CD14-positive monocyte (primary cell): ENCODE measurements at regions not wholly inside any gene's neighbourhood (a gene's known extent, or its start where the extent isn't known, plus 50 kb on each side); places are given as distances from the start of the nearest gene placed in this dataset.
A peak's percentile ranks its signal among the peaks of the same experiment; 100 is the strongest.

ENCODE experiments used
- DNase-seq, 3 donors: peaks; one replicate each; pipeline ENCODE4 v3.0.0-alpha.2; 2011 to 2022
- H2AFZ ChIP-seq: 2 replicates; pipeline ENCODE4 v1.6.0; 2012; ENCODE audit warnings: mild to moderate bottlenecking, low read depth, low read length, inconsistent platforms; ENCODE audit not compliant: insufficient read depth, poor library complexity, severe bottlenecking
- H3K27ac ChIP-seq, 2 donors: 1 replicate in 1 of 2; 2 replicates in 1 of 2; pipeline ENCODE4 v1.5.1; 2012 to 2013; ENCODE audit warnings: low read length in 2 of 2, control low read depth in 1 of 2, inconsistent platforms in 1 of 2, low read depth in 1 of 2, mild to moderate bottlenecking in 1 of 2
- H3K27me3 ChIP-seq, 2 donors: one replicate each; pipeline versions ENCODE4 v1.6.0 to v1.6.1; 2011 to 2013; ENCODE audit warnings: low read length in 2 of 2; ENCODE audit not compliant: control insufficient read depth in 2 of 2, insufficient read depth in 2 of 2
- H3K36me3 ChIP-seq, 2 donors: replicated peaks in 1 of 2; 1 replicate in 1 of 2; 2 replicates in 1 of 2; pipeline versions ENCODE4 v1.5.1 to v1.6.1; 2012 to 2013; ENCODE audit warnings: low read length in 2 of 2, control low read depth in 1 of 2, inconsistent platforms in 1 of 2, mild to moderate bottlenecking in 1 of 2; ENCODE audit not compliant: insufficient read depth in 2 of 2, control insufficient read depth in 1 of 2
- H3K4me1 ChIP-seq, 2 donors: 1 replicate in 1 of 2; 2 replicates in 1 of 2; pipeline versions ENCODE4 v1.5.1 to v1.6.1; 2012 to 2013; ENCODE audit warnings: low read length in 2 of 2, control low read depth in 1 of 2, inconsistent platforms in 1 of 2, mild to moderate bottlenecking in 1 of 2, moderate library complexity in 1 of 2; ENCODE audit not compliant: insufficient read depth in 2 of 2, control insufficient read depth in 1 of 2
- H3K4me2 ChIP-seq: replicated peaks from 2 replicates; pipeline ENCODE3; 2012; ENCODE audit warnings: low read length, moderate library complexity, mild to moderate bottlenecking; ENCODE audit not compliant: poor library complexity, severe bottlenecking; ENCODE audit errors: extremely low read depth
- H3K4me3 ChIP-seq, 3 experiments: fragments of 200-600 bp in 1 of 3; sonication (generic) in 1 of 3; replicated peaks in 1 of 3; 1 replicate in 2 of 3; 2 replicates in 1 of 3; pipeline ENCODE4 v1.5.1; 2011 to 2013; ENCODE audit warnings: low read length in 3 of 3, mild to moderate bottlenecking in 3 of 3, control low read depth in 2 of 3, low read depth in 2 of 3, inconsistent platforms in 1 of 3, moderate library complexity in 1 of 3
- H3K79me2 ChIP-seq: 2 replicates; pipeline ENCODE4 v1.6.0; 2012; ENCODE audit warnings: mild to moderate bottlenecking, control low read depth, inconsistent platforms, low read length, moderate library complexity; ENCODE audit not compliant: insufficient read depth
- H3K9ac ChIP-seq: 2 replicates; pipeline ENCODE4 v1.6.0; 2017; ENCODE audit warnings: low read length, mild to moderate bottlenecking; ENCODE audit not compliant: insufficient read depth, poor library complexity, severe bottlenecking
- H3K9me3 ChIP-seq, 2 donors: replicated peaks in 1 of 2; 1 replicate in 1 of 2; 2 replicates in 1 of 2; pipeline versions ENCODE4 v1.5.1 to v1.6.1; 2012 to 2013; ENCODE audit warnings: low read length in 2 of 2, control low read depth in 1 of 2; ENCODE audit not compliant: control insufficient read depth in 1 of 2, insufficient read depth in 1 of 2
- H4K20me1 ChIP-seq: 2 replicates; pipeline ENCODE4 v1.6.0; 2012; ENCODE audit warnings: mild to moderate bottlenecking, low read length, control low read depth, moderate library complexity; ENCODE audit not compliant: insufficient read depth
- H3K27ac Mint-ChIP-seq, 7 donors: one replicate each; pipeline ENCODE4 v1.8.0; 2020; ENCODE audit warnings: mild to moderate bottlenecking in 7 of 7, mixed read lengths in 7 of 7, moderate library complexity in 6 of 7, inconsistent platforms in 2 of 7
- H3K27me3 Mint-ChIP-seq, 3 donors: one replicate each; pipeline ENCODE4 v1.8.0; 2021 to 2022; ENCODE audit warnings: low read depth in 3 of 3, mild to moderate bottlenecking in 3 of 3, mixed read lengths in 3 of 3, moderate library complexity in 3 of 3, inconsistent platforms in 1 of 3
- H3K36me3 Mint-ChIP-seq, 2 donors: one replicate each; pipeline ENCODE4 v1.8.0; 2020; ENCODE audit warnings: mixed read lengths in 2 of 2, inconsistent platforms in 1 of 2, mild to moderate bottlenecking in 1 of 2
- H3K4me1 Mint-ChIP-seq: one replicate; pipeline ENCODE4 v1.8.0; 2020; ENCODE audit warnings: mild to moderate bottlenecking, mixed read lengths
- H3K4me3 Mint-ChIP-seq, 2 donors: one replicate each; pipeline ENCODE4 v1.8.0; 2020; ENCODE audit warnings: mild to moderate bottlenecking in 2 of 2, mixed read lengths in 2 of 2, moderate library complexity in 1 of 2
- H3K9me3 Mint-ChIP-seq, 7 donors: one replicate each; pipeline ENCODE4 v1.8.0; 2020 to 2022; ENCODE audit warnings: mixed read lengths in 7 of 7, mild to moderate bottlenecking in 6 of 7, moderate library complexity in 6 of 7, inconsistent platforms in 2 of 7
- CTCF ChIP-seq: fragments of 200-600 bp; IDR thresholded peaks from one replicate; pipeline ENCODE4 v1.8.0; 2022; ENCODE audit warnings: antibody characterized with exemption, mild to moderate bottlenecking
- WGBS: methylation state at CpG from one replicate; pipeline ENCODE4 v1.1.5; 2013; ENCODE audit warnings: missing lambda C conversion rate; ENCODE audit not compliant: insufficient coverage; 5-methylcytosine and 5-hydroxymethylcytosine counted together
- intact Hi-C, 2 donors: fragments of 100-400 bp; cut with micrococcal nuclease; formaldehyde crosslinking; loops; one replicate each; pipeline versions ENCODE4 v1.15.0 to v1.15.1; 2023

- Histone ChIP-seq H3K27me3 (peaks cover 0 to 3% of the 10 kb centered on the region in 2 donors), H3K9me3 (no peaks in the 10 kb centered on the region), H3K27ac (no peak overlapping the region), H4K20me1 (no peaks in the 10 kb centered on the region), H3K9ac (no peak overlapping the region), H2AFZ (no peak overlapping the region), H3K4me1 (peaks cover 7 to 8% of the 10 kb centered on the region in 2 donors), H3K4me3 (no peak overlapping the region), H3K36me3 (no peaks in the 10 kb centered on the region), H3K79me2 (no peaks in the 10 kb centered on the region), H3K4me2 (no peak overlapping the region)
- DNase-seq, result no peak
- Mint-ChIP-seq H3K4me1 (peaks cover 8% of the 10 kb centered on the region), H3K36me3 (no peaks in the 10 kb centered on the region), H3K9me3 (peaks cover 0 to 3% (median 0%) of the 10 kb centered on the region in 7 donors), H3K27ac (no peak overlapping the region), H3K4me3 (peak overlapping the region in 1 of 2 donors; percentile 18), H3K27me3 (peaks cover 5 to 11% (median 6%) of the 10 kb centered on the region in 3 donors)
- no peak for TF ChIP-seq CTCF
- no CpG with 5 or more reads among the region's 1 CpG for WGBS
- intact Hi-C loops, result no loop called here
Observed at GRCh38 chr1:90319918-90320317, 325.0 kb downstream of the ZNF326 start.

- Histone ChIP-seq H3K4me2 (no peak overlapping the region), H3K9me3 (no peaks in the 10 kb centered on the region), H3K9ac (no peak overlapping the region), H3K27ac (no peak overlapping the region), H3K79me2 (no peaks in the 10 kb centered on the region), H4K20me1 (no peaks in the 10 kb centered on the region), H3K4me3 (no peak overlapping the region), H3K36me3 (no peaks in the 10 kb centered on the region), H2AFZ (no peak overlapping the region), H3K27me3 (no peaks in the 10 kb centered on the region), H3K4me1 (no peaks in the 10 kb centered on the region)
- Mint-ChIP-seq H3K4me1 (no peaks in the 10 kb centered on the region), H3K9me3 (peaks cover 0 to 3% (median 0%) of the 10 kb centered on the region in 7 donors), H3K36me3 (no peaks in the 10 kb centered on the region), H3K4me3 (no peak overlapping the region), H3K27me3 (peaks cover 3 to 5% (median 3%) of the 10 kb centered on the region in 3 donors), H3K27ac (no peak overlapping the region)
- no CpG with 5 or more reads among the region's 5 CpGs for WGBS
- no peak for DNase-seq
- intact Hi-C loops, result no loop called here
- TF ChIP-seq CTCF, result no peak
Observed at GRCh38 chr1:90318431-90318830, 323.5 kb downstream of the ZNF326 start.
